22Rv1 (cell line): ENCODE measurements at regions not wholly inside any gene's neighbourhood (a gene's known extent, or its start where the extent isn't known, plus 50 kb on each side); places are given as distances from the start of the nearest gene placed in this dataset.
A peak's percentile ranks its signal among the peaks of the same experiment; 100 is the strongest.

Experiments
- H3K27ac ChIP-seq: fragments of 450-650 bp; 2 replicates; pipeline ENCODE4 v1.5.1; 2017
- CTCF ChIP-seq: fragments of 450-650 bp; IDR thresholded peaks from 2 replicates; pipeline ENCODE4 v1.5.1; 2017; ENCODE audit warnings: mild to moderate bottlenecking
- ZFX ChIP-seq: fragments of 450-650 bp; IDR thresholded peaks from 2 replicates; pipeline ENCODE4 v1.6.1; 2017; ENCODE audit warnings: antibody characterized with exemption, borderline replicate concordance

- TF ChIP-seq CTCF (no peak), ZFX (no peak)
Observed at GRCh38 chr2:35067420-35067819, 1288.2 kb upstream of the CRIM1 start.

DNA sequence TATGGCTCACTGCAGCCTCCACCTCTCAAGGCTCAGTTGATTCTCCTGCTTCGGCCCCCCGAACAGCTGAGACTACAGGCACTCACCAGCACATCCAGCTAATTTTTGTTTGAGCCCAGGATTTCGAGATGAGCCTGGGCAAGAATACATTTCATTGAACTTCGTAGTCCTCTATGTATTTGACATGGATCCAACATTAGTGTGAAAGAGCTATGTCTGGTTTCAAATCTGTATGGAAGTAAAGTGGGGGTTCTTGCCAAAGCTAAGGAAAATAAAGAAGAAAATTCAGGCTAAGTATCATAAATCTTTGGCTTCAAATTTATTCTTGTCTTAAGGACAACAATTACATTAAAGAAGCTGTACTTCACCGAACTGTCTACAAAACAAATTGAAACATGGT lies 1291.7 kb upstream of the CRIM1 start:
- no peak for TF ChIP-seq ZFX
- TF ChIP-seq CTCF, result no peak
- no peak overlapping the region for H3K27ac ChIP-seq

More at GRCh38 chr2:35067420-35067819, 1288.2 kb upstream of the CRIM1 start:
- H3K27ac ChIP-seq, result no peak overlapping the region

DNA sequence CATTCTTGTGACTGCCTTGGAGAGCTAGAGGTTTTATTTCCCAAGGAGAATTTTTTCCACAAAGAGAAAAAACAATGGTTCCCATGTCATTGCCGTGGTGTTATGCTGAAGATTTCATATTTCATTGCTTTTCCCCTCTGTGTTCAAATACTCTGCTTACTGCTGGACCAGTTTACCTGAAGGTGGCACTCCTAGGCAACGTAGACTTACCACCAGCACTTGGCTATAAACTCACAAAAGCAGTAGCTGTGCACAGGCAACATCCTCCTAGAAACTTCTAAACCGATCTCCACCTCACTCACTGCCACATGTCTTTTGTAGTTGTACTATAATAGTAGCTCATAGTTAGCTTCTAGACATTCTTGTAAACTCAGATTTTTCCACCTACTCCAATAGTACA lies 1319.7 kb upstream of the CRIM1 start:
- TF ChIP-seq ZFX (no peak), CTCF (peak; percentile 62)
- H3K27ac ChIP-seq, result no peak overlapping the region

DNA sequence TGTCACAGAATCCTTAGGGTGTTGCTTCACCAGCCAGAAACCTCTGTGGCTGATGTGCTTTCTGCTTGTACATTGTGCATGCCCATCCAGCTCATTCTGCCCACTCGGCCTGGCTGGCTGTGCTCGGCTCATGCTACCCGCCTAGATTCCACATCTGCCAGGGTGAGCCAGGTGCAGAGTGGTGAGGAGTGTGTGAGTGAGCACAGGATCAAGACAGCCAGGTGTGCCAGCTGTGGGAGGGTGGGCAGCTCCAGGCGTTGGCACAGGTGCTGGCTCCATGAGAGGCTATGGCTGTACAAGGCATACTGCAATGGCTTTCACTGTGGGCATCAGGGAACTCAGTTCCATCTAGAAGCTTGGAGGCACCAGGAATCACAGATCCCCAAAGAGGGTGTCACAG lies 1321.8 kb upstream of the CRIM1 start:
- no peak overlapping the region for H3K27ac ChIP-seq

GRCh38 chr2:35023545-35023944 lies 1332.0 kb upstream of the CRIM1 start:
- no peak for TF ChIP-seq ZFX
- TF ChIP-seq CTCF, result no peak
- no peak overlapping the region for H3K27ac ChIP-seq

More for the DNA sequence above, 1321.8 kb upstream of the CRIM1 start:
- no peak for TF ChIP-seq CTCF
- TF ChIP-seq ZFX, result no peak

DNA sequence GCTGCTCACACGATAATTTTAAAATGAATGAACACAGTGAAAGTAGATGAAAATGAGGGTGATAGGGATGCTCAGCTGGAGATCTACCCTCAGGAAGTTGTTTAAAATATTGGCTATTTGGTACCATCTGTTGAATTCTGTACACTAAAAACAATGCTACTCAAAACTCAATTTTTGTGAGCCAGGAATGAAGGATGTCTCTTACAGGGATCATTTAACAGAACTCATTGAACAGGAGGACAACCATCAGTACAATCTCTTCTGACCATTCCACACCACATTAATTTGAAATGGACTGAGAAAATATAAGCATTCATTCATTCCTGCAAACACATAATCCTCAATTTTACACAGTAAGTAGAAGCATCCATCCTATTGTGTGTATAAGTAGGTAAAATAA lies 1355.1 kb upstream of the CRIM1 start:
- TF ChIP-seq CTCF, result no peak
- TF ChIP-seq ZFX, result no peak
- no peak overlapping the region for H3K27ac ChIP-seq

GRCh38 chr2:34998741-34999140 lies 1356.8 kb upstream of the CRIM1 start:
- TF ChIP-seq ZFX (no peak), CTCF (no peak)
- H3K27ac ChIP-seq, result no peak overlapping the region
